ENCODE measurements at regions not wholly inside any gene's neighbourhood (a gene's known extent, or its start where the extent isn't known, plus 50 kb on each side); places are given as distances from the start of the nearest gene placed in this dataset.
A peak's percentile ranks its signal among the peaks of the same experiment; 100 is the strongest.
"Not testable (repeated sequence)": the region's sequence is repeated elsewhere in the genome, so short reads cannot be mapped to it uniquely, and the experiment has no call there.

- H3K27me3 Mint-ChIP-seq, result peaks cover 2 to 7% of the 10 kb centered on the region in 2 donors
- H3K4me1 ChIP-seq (ENCODE audit: insufficient read depth, low read length), result peaks cover 21% of the 10 kb centered on the region
- CTCF ChIA-PET, result no interaction called here
- H3K27ac ChIP-seq (ENCODE audit: low read depth, low read length), result no peak overlapping the region
- no peak for DNase-seq
- H3K4me3 Mint-ChIP-seq, result no peak overlapping the region
- H3K27me3 ChIP-seq (ENCODE audit: insufficient read depth, low read length, poor library complexity, severe bottlenecking), result no peaks in the 10 kb centered on the region
- no peaks in the 10 kb centered on the region for H3K9me3 Mint-ChIP-seq
- H3K9me3 ChIP-seq (ENCODE audit: low read length), result no peaks in the 10 kb centered on the region
- no peaks in the 10 kb centered on the region for H3K36me3 ChIP-seq (ENCODE audit: insufficient read depth, low read length)
- H3K4me1 Mint-ChIP-seq, result peaks cover 6 to 20% (median 15%) of the 10 kb centered on the region in 3 donors
- H3K36me3 Mint-ChIP-seq, result peaks cover 0 to 2% (median 0%) of the 10 kb centered on the region in 3 donors
- no peak overlapping the region for H3K27ac Mint-ChIP-seq
- POLR2A ChIA-PET, result no interaction called here
- no peak overlapping the region for H3K4me3 ChIP-seq (ENCODE audit: low read length)
Observed at GRCh38 chr13:26485786-26486185, 71.7 kb upstream of the WASF3 start.

DNA sequence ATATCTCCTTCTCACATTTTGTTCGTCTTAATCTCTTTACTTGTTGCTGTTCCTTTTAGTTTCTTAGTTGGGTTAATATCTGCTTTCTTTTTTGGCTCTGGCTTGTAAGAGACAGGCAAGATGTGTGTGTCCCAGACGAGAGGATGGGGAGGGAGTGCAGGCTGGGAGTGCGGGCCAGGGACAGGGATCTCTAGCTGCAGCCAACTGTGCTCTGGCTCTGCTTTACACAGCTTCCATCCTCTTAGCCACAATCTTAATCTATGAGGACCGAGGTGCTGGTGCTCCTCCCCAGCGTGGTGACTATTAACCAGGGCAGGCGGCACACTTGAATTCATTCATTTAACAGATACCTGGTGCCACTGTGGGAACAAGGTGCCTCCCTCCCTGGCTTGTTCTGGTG is 70.9 kb upstream of the WASF3 start:
- H3K4me3 ChIP-seq (ENCODE audit: low read length), result no peak overlapping the region
- H3K4me1 ChIP-seq (ENCODE audit: insufficient read depth, low read length), result peaks cover 21% of the 10 kb centered on the region
- H3K36me3 Mint-ChIP-seq, result peaks cover 0 to 2% (median 0%) of the 10 kb centered on the region in 3 donors
- ChIA-PET CTCF (interaction anchor here (1.5 kb wide), 1 partner anchor 10 kb away, joined by 4 read pairs; no protein-coding TSS in a partner anchor), POLR2A (no interaction called here)
- H3K36me3 ChIP-seq (ENCODE audit: insufficient read depth, low read length), result no peaks in the 10 kb centered on the region
- H3K27me3 ChIP-seq (ENCODE audit: insufficient read depth, low read length, poor library complexity, severe bottlenecking), result no peaks in the 10 kb centered on the region
- H3K9me3 Mint-ChIP-seq, result no peaks in the 10 kb centered on the region
- peaks cover 6 to 20% (median 15%) of the 10 kb centered on the region in 3 donors for H3K4me1 Mint-ChIP-seq
- H3K27ac Mint-ChIP-seq, result peak overlapping the region in 2 of 8 donors; percentile 13 to 25
- DNase-seq, result no peak
- H3K9me3 ChIP-seq (ENCODE audit: low read length), result no peaks in the 10 kb centered on the region
- H3K27ac ChIP-seq (ENCODE audit: low read depth, low read length), result no peak overlapping the region
- H3K4me3 Mint-ChIP-seq, result no peak overlapping the region
- peaks cover 3 to 12% of the 10 kb centered on the region in 2 donors for H3K27me3 Mint-ChIP-seq

DNA sequence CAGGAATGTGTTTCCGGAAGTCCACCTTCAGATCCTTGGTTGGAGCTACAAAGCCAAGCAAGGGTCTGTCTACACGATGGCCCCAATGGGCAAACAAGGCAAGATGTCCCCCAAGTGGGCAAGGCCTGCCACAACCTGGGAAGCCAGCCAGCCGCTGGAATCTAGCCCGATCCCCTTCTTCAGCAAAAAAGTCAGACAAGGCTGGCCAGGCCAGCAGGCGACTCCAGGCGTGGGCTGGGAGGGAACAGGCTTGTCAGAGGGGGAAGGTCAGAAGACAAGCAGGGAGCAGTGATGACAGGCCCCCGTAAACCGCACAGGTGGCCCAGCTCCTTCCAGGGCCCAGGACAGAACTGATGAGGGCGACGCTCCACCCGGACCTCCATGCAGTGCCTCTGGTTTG is 69.7 kb upstream of the WASF3 start:
- H3K4me1 ChIP-seq (ENCODE audit: insufficient read depth, low read length), result peaks cover 16% of the 10 kb centered on the region
- no peak overlapping the region for H3K4me3 Mint-ChIP-seq
- no peaks in the 10 kb centered on the region for H3K9me3 Mint-ChIP-seq
- no peaks in the 10 kb centered on the region for H3K36me3 ChIP-seq (ENCODE audit: insufficient read depth, low read length)
- H3K27me3 ChIP-seq (ENCODE audit: insufficient read depth, low read length, poor library complexity, severe bottlenecking), result no peaks in the 10 kb centered on the region
- CTCF ChIA-PET, result interaction anchor here (1.5 kb wide), 1 partner anchor 9 kb away, joined by 4 read pairs; no protein-coding TSS in a partner anchor
- H3K27ac Mint-ChIP-seq, result peak overlapping the region in 1 of 8 donors; percentile 64
- peaks cover 3 to 17% of the 10 kb centered on the region in 2 donors for H3K27me3 Mint-ChIP-seq
- H3K27ac ChIP-seq (ENCODE audit: low read depth, low read length), result no peak overlapping the region
- H3K4me3 ChIP-seq (ENCODE audit: low read length), result no peak overlapping the region
- no peaks in the 10 kb centered on the region for H3K9me3 ChIP-seq (ENCODE audit: low read length)
- DNase-seq, result no peak
- POLR2A ChIA-PET, result no interaction called here
- peaks cover 0 to 2% (median 0%) of the 10 kb centered on the region in 3 donors for H3K36me3 Mint-ChIP-seq
- H3K4me1 Mint-ChIP-seq, result peaks cover 4 to 15% (median 11%) of the 10 kb centered on the region in 3 donors

DNA sequence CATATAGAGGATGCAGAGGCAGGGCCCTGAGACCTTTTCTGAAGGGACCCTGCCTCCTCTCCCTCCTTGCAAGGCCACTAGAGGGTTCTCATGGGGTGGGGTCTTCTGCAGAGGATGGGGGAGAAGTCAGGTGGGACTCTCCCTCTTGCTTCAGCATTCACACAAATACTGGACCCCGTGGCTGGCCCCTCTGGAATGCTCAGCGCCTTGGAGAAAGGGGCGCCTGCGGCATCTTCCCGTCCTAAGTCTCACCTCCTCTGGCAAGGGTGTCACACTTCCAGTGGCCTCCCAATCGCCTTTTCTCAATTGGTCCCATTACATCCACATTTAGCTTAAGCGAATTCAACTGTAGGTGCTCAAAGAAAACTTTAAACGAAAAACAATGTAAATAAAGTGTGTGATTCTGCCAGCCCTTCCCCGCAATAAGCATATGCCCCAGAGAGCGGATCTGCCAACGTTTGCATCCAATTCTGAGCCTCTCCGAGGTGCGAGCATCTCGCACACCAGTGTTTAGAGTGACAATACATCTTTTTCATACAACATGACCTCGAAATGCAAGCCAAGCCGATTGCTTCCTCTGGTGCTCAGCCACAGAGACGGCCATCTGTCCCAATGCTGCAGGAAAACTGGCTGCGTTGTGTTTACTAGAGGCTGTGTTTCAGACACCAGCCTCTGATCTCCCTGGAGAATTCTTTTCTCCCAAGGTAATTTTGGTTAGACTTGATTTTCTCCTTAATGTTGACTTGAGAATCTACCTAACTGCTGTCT is 69.1 kb upstream of the WASF3 start:
- H3K27me3 Mint-ChIP-seq, result peaks cover 3 to 17% of the 10 kb centered on the region in 2 donors
- POLR2A ChIA-PET, result no interaction called here
- no peaks in the 10 kb centered on the region for H3K36me3 ChIP-seq (ENCODE audit: insufficient read depth, low read length)
- peaks cover 11% of the 10 kb centered on the region for H3K4me1 ChIP-seq (ENCODE audit: insufficient read depth, low read length)
- H3K4me3 Mint-ChIP-seq, result no peak overlapping the region
- H3K9me3 Mint-ChIP-seq, result no peaks in the 10 kb centered on the region
- peaks cover 0 to 2% (median 0%) of the 10 kb centered on the region in 3 donors for H3K36me3 Mint-ChIP-seq
- no peaks in the 10 kb centered on the region for H3K27me3 ChIP-seq (ENCODE audit: insufficient read depth, low read length, poor library complexity, severe bottlenecking)
- no peak overlapping the region for H3K4me3 ChIP-seq (ENCODE audit: low read length)
- CTCF ChIA-PET, result interaction anchor here (1.4 kb wide), 1 partner anchor 304 kb away, joined by 4 read pairs; no protein-coding TSS in a partner anchor
- no peak for DNase-seq
- peaks cover 1 to 8% (median 5%) of the 10 kb centered on the region in 3 donors for H3K4me1 Mint-ChIP-seq
- peak overlapping the region in 1 of 8 donors; percentile 54 for H3K27ac Mint-ChIP-seq
- no peak overlapping the region for H3K27ac ChIP-seq (ENCODE audit: low read depth, low read length)
- H3K9me3 ChIP-seq (ENCODE audit: low read length), result no peaks in the 10 kb centered on the region

GRCh38 chr13:26492301-26492700 is 65.2 kb upstream of the WASF3 start:
- peaks cover 5 to 35% of the 10 kb centered on the region in 2 donors for H3K27me3 Mint-ChIP-seq
- H3K9me3 Mint-ChIP-seq; POLR2A ChIA-PET; H3K4me1 Mint-ChIP-seq; H3K27ac Mint-ChIP-seq; H3K27me3 ChIP-seq (ENCODE audit: insufficient read depth, low read length, poor library complexity, severe bottlenecking); H3K4me3 Mint-ChIP-seq; H3K27ac ChIP-seq (ENCODE audit: low read depth, low read length); H3K9me3 ChIP-seq (ENCODE audit: low read length); H3K36me3 ChIP-seq (ENCODE audit: insufficient read depth, low read length); H3K4me3 ChIP-seq (ENCODE audit: low read length); DNase-seq; H3K36me3 Mint-ChIP-seq; H3K4me1 ChIP-seq (ENCODE audit: insufficient read depth, low read length): not testable (repeated sequence)
- CTCF ChIA-PET, result interaction anchor here (0.9 kb wide), 1 partner anchor 307 kb away, joined by 4 read pairs; no protein-coding TSS in a partner anchor

GRCh38 chr13:26494571-26495195 is 62.8 kb upstream of the WASF3 start:
- no peak overlapping the region for H3K27ac Mint-ChIP-seq
- H3K27me3 Mint-ChIP-seq, result peaks cover 5 to 42% of the 10 kb centered on the region in 2 donors
- H3K36me3 Mint-ChIP-seq, result peaks cover 0 to 2% (median 0%) of the 10 kb centered on the region in 3 donors
- POLR2A ChIA-PET, result no interaction called here
- H3K27me3 ChIP-seq (ENCODE audit: insufficient read depth, low read length, poor library complexity, severe bottlenecking), result no peaks in the 10 kb centered on the region
- CTCF ChIA-PET, result interaction anchor here (6.8 kb wide), 1 partner anchor 310 kb away, joined by 141 read pairs; no protein-coding TSS in a partner anchor
- H3K4me3 ChIP-seq (ENCODE audit: low read length), result no peak overlapping the region
- no peak overlapping the region for H3K4me3 Mint-ChIP-seq
- H3K9me3 Mint-ChIP-seq, result no peaks in the 10 kb centered on the region
- H3K9me3 ChIP-seq (ENCODE audit: low read length), result no peaks in the 10 kb centered on the region
- no peaks in the 10 kb centered on the region for H3K4me1 ChIP-seq (ENCODE audit: insufficient read depth, low read length)
- no peaks in the 10 kb centered on the region for H3K36me3 ChIP-seq (ENCODE audit: insufficient read depth, low read length)
- DNase-seq, result no peak
- H3K27ac ChIP-seq (ENCODE audit: low read depth, low read length), result no peak overlapping the region
- H3K4me1 Mint-ChIP-seq, result no peaks in the 10 kb centered on the region

DNA sequence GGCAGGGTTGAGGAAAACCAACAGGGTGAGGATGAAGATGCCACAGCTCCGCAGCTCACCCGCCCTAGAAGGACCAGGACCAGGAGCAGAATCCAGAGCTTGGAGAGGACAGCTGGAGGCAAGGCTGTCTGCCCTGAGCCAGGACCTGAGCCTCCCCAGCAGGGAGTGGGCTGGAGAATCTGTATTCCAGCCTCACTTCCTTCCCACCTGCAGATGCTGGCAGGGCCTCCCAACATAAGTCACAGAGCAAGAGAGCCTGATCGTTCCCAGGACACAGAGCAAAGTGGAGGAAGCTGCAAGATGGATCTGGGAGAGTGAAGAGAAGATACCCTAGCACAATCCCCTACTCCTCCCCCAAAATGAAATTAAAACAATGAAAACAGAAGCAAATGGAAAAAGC is 61.7 kb upstream of the WASF3 start:
- CTCF ChIA-PET, result interaction anchor here (0.6 to 6.8 kb wide), 7 partner anchors 9 to 311 kb away, joined by 3 to 141 read pairs (median 4); no protein-coding TSS in a partner anchor
- Histone ChIP-seq H3K27ac (ENCODE audit: low read depth, low read length) (no peak overlapping the region), H3K4me3 (ENCODE audit: low read length) (no peak overlapping the region), H3K4me1 (ENCODE audit: insufficient read depth, low read length) (no peaks in the 10 kb centered on the region), H3K36me3 (ENCODE audit: insufficient read depth, low read length) (no peaks in the 10 kb centered on the region), H3K9me3 (ENCODE audit: low read length) (no peaks in the 10 kb centered on the region), H3K27me3 (ENCODE audit: insufficient read depth, low read length, poor library complexity, severe bottlenecking) (no peaks in the 10 kb centered on the region)
- H3K36me3 Mint-ChIP-seq, result no peaks in the 10 kb centered on the region
- POLR2A ChIA-PET, result interaction anchor here (1.1 to 1.3 kb wide), 2 partner anchors 308 to 310 kb away, joined by 3 to 5 read pairs; no protein-coding TSS in a partner anchor
- peak overlapping the region in 1 of 8 donors; percentile 94 for H3K27ac Mint-ChIP-seq
- DNase-seq, result no peak
- H3K4me1 Mint-ChIP-seq, result no peaks in the 10 kb centered on the region
- no peak overlapping the region for H3K4me3 Mint-ChIP-seq
- no peaks in the 10 kb centered on the region for H3K9me3 Mint-ChIP-seq
- H3K27me3 Mint-ChIP-seq, result peaks cover 8 to 35% of the 10 kb centered on the region in 2 donors

GRCh38 chr13:26497968-26498511 is 59.4 kb upstream of the WASF3 start:
- Mint-ChIP-seq H3K27ac (no peak overlapping the region), H3K9me3 (no peaks in the 10 kb centered on the region), H3K27me3 (peaks cover 18 to 32% of the 10 kb centered on the region in 2 donors), H3K4me1 (peaks cover 3 to 4% (median 4%) of the 10 kb centered on the region in 3 donors), H3K4me3 (no peak overlapping the region), H3K36me3 (no peaks in the 10 kb centered on the region)
- no peaks in the 10 kb centered on the region for H3K36me3 ChIP-seq (ENCODE audit: insufficient read depth, low read length)
- no peak overlapping the region for H3K4me3 ChIP-seq (ENCODE audit: low read length)
- CTCF ChIA-PET, result interaction anchor here (1.9 to 6.8 kb wide), 2 partner anchors 276 to 313 kb away, joined by 6 to 141 read pairs; partner anchors contain the start of gene RNF6
- no peak for DNase-seq
- no peak overlapping the region for H3K27ac ChIP-seq (ENCODE audit: low read depth, low read length)
- no peaks in the 10 kb centered on the region for H3K4me1 ChIP-seq (ENCODE audit: insufficient read depth, low read length)
- H3K27me3 ChIP-seq (ENCODE audit: insufficient read depth, low read length, poor library complexity, severe bottlenecking), result no peaks in the 10 kb centered on the region
- H3K9me3 ChIP-seq (ENCODE audit: low read length), result no peaks in the 10 kb centered on the region
- POLR2A ChIA-PET, result no interaction called here
